ENCODE measurements at regions not wholly inside any gene's neighbourhood (a gene's known extent, or its start where the extent isn't known, plus 50 kb on each side); places are given as distances from the start of the nearest gene placed in this dataset.

DNA sequence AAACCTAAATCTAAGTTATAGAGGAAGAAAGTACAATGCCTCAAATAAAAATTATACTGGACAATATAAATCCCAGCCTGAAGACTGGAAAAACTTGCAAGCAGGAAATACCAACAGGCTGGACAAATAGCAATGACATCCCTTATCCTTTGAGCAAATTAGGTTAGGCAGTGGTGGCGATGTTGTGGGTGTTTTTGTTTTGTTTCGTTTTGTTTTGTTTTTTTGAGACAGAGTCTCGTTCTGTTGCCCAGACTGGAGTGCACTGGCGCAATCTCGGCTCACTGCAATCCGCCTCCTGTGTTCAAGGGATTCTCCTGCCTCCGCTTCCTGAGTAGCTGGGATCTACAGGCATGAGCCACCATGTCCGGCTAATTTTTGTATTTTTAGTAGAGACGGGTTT is 57.3 kb upstream of the TES start:
- 27% methylated on average over 9 of the region's 9 CpGs for WGBS (ENCODE audit: low lambda C conversion rate)
- POLR2A ChIA-PET: no interaction called here

GRCh38 chr7:116159711-116160110 is 50.6 kb upstream of the TES start:
- Histone ChIP-seq H3K9ac (no peak overlapping the region), H3K79me2 (ENCODE audit: insufficient read depth) (no peaks in the 10 kb centered on the region), H3K9me2 (no peaks in the 10 kb centered on the region), H3K36me3 (replicated peaks in 1 of 2; ENCODE audit: control insufficient read depth in 1 of 2, insufficient read depth in 2 of 2, low read length in 1 of 2) (no peaks in the 10 kb centered on the region), H4K20me1 (ENCODE audit: insufficient read depth) (no peaks in the 10 kb centered on the region), H3F3A (replicated peaks; ENCODE audit: insufficient read depth) (no peaks in the 10 kb centered on the region), H3K27me3 (ENCODE audit: insufficient read depth) (peaks cover 75% of the 10 kb centered on the region), H3K9me3 (no peaks in the 10 kb centered on the region), H3K4me3 (ENCODE audit: low read depth in 2 of 2, low read length in 1 of 2) (no peak overlapping the region), H3K4me2 (no peak overlapping the region), H2AFZ (ENCODE audit: low read depth) (no peak overlapping the region), H3K27ac (ENCODE audit: low read depth in 2 of 2, low read length in 1 of 2) (no peak overlapping the region), H3K4me1 (ENCODE audit: control insufficient read depth in 1 of 2, insufficient read depth in 2 of 2, low read depth in 1 of 2, low read length in 1 of 2) (no peaks in the 10 kb centered on the region)
- no peak for TF ChIP-seq FOXJ3 (CRISPR knock-in tag; IDR thresholded peaks at IDR 0.05)
- TF ChIP-seq EP300 (IDR thresholded peaks at IDR 0.05; ENCODE audit: borderline replicate concordance in 1 of 2, low read depth in 1 of 2, low read length in 1 of 2): no peak
- TF ChIP-seq TAF1 (IDR thresholded peaks at IDR 0.05; ENCODE audit: borderline replicate concordance, low read depth, low read length): no peak
- no peak for TF ChIP-seq MXI1 (IDR thresholded peaks at IDR 0.05; ENCODE audit: low read depth, low read length)
- TF ChIP-seq, protein P1, sequence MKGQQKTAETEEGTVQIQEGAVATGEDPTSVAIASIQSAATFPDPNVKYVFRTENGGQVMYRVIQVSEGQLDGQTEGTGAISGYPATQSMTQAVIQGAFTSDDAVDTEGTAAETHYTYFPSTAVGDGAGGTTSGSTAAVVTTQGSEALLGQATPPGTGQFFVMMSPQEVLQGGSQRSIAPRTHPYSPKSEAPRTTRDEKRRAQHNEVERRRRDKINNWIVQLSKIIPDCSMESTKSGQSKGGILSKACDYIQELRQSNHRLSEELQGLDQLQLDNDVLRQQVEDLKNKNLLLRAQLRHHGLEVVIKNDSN (IDR thresholded peaks at IDR 0.05; ENCODE audit: borderline replicate concordance, low read depth): no peak
- TF ChIP-seq, protein P2, sequence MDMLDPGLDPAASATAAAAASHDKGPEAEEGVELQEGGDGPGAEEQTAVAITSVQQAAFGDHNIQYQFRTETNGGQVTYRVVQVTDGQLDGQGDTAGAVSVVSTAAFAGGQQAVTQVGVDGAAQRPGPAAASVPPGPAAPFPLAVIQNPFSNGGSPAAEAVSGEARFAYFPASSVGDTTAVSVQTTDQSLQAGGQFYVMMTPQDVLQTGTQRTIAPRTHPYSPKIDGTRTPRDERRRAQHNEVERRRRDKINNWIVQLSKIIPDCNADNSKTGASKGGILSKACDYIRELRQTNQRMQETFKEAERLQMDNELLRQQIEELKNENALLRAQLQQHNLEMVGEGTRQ (IDR thresholded peaks at IDR 0.05; ENCODE audit: borderline replicate concordance, low read depth, low read length): no peak
- TF ChIP-seq RXRA (IDR thresholded peaks at IDR 0.05; ENCODE audit: borderline replicate concordance, low read depth): no peak
- no peak for TF ChIP-seq MEF2A (IDR thresholded peaks at IDR 0.05; ENCODE audit: borderline replicate concordance, low read depth)
- no peak for TF ChIP-seq RFX5 (IDR thresholded peaks at IDR 0.05; ENCODE audit: low read length)
- no peak for TF ChIP-seq MAX (IDR thresholded peaks at IDR 0.05; ENCODE audit: low read depth)
- TF ChIP-seq, protein P3, sequence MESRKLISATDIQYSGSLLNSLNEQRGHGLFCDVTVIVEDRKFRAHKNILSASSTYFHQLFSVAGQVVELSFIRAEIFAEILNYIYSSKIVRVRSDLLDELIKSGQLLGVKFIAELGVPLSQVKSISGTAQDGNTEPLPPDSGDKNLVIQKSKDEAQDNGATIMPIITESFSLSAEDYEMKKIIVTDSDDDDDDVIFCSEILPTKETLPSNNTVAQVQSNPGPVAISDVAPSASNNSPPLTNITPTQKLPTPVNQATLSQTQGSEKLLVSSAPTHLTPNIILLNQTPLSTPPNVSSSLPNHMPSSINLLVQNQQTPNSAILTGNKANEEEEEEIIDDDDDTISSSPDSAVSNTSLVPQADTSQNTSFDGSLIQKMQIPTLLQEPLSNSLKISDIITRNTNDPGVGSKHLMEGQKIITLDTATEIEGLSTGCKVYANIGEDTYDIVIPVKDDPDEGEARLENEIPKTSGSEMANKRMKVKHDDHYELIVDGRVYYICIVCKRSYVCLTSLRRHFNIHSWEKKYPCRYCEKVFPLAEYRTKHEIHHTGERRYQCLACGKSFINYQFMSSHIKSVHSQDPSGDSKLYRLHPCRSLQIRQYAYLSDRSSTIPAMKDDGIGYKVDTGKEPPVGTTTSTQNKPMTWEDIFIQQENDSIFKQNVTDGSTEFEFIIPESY (IDR thresholded peaks at IDR 0.05; ENCODE audit: borderline replicate concordance, low read depth): no peak
- no peak for TF ChIP-seq NFIC (IDR thresholded peaks at IDR 0.05; ENCODE audit: borderline replicate concordance)
- TF ChIP-seq GATA2 (CRISPR knock-in tag; IDR thresholded peaks at IDR 0.05): no peak
- no peak for TF ChIP-seq RAD21 (IDR thresholded peaks at IDR 0.05; ENCODE audit: low read length)
- TF ChIP-seq, protein P4, sequence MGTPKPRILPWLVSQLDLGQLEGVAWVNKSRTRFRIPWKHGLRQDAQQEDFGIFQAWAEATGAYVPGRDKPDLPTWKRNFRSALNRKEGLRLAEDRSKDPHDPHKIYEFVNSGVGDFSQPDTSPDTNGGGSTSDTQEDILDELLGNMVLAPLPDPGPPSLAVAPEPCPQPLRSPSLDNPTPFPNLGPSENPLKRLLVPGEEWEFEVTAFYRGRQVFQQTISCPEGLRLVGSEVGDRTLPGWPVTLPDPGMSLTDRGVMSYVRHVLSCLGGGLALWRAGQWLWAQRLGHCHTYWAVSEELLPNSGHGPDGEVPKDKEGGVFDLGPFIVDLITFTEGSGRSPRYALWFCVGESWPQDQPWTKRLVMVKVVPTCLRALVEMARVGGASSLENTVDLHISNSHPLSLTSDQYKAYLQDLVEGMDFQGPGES (IDR thresholded peaks at IDR 0.05; ENCODE audit: low read depth, low read length): no peak
- no peak for TF ChIP-seq RCOR1 (IDR thresholded peaks at IDR 0.05; ENCODE audit: low read length)
- no peak for TF ChIP-seq EZH2phosphoT487 (IDR thresholded peaks at IDR 0.05; ENCODE audit: borderline replicate concordance, low read depth)
- no peak for TF ChIP-seq TCF12 (IDR thresholded peaks at IDR 0.05)
- TF ChIP-seq SMC3 (IDR thresholded peaks at IDR 0.05; ENCODE audit: low read depth, low read length): no peak
- no peak for TF ChIP-seq FOSL2 (IDR thresholded peaks at IDR 0.05; ENCODE audit: borderline replicate concordance, low read depth)
- ChIA-PET CTCF (interaction anchor here (0.8 to 2.4 kb wide), 8 partner anchors 8 to 432 kb away, joined by 3 to 8 read pairs (median 4); no protein-coding TSS in a partner anchor), POLR2A (no interaction called here)
- WGBS (ENCODE audit: low lambda C conversion rate): 31% methylated on average over 4 of the region's 4 CpGs
- DNase-seq: no peak

More for the DNA sequence above, 57.3 kb upstream of the TES start:
- no peaks in the 10 kb centered on the region for H3K9me3 ChIP-seq
- no peaks in the 10 kb centered on the region for H3K9me2 ChIP-seq
- no peak overlapping the region for H3K9ac ChIP-seq
- no peak overlapping the region for H3K4me3 ChIP-seq (ENCODE audit: low read depth in 2 of 2, low read length in 1 of 2)
- no peaks in the 10 kb centered on the region for H4K20me1 ChIP-seq (ENCODE audit: insufficient read depth)
- TF ChIP-seq GABPA (IDR thresholded peaks at IDR 0.05; ENCODE audit: low read depth) (no peak), MAX (IDR thresholded peaks at IDR 0.05; ENCODE audit: low read depth) (no peak)
- H3K27ac ChIP-seq (ENCODE audit: low read depth in 2 of 2, low read length in 1 of 2): no peak overlapping the region
- H3K27me3 ChIP-seq (ENCODE audit: insufficient read depth): peaks cover 48% of the 10 kb centered on the region
- no peaks in the 10 kb centered on the region for H3F3A ChIP-seq (replicated peaks; ENCODE audit: insufficient read depth)
- DNase-seq: no peak
- H3K36me3 ChIP-seq (replicated peaks in 1 of 2; ENCODE audit: control insufficient read depth in 1 of 2, insufficient read depth in 2 of 2, low read length in 1 of 2): no peaks in the 10 kb centered on the region
- CTCF ChIA-PET: interaction anchor here (1.3 to 2.1 kb wide), 9 partner anchors 11 to 446 kb away, joined by 3 to 12 read pairs (median 4); no protein-coding TSS in a partner anchor
- H3K79me2 ChIP-seq (ENCODE audit: insufficient read depth): no peaks in the 10 kb centered on the region
- H3K4me2 ChIP-seq: no peak overlapping the region
- no peaks in the 10 kb centered on the region for H3K4me1 ChIP-seq (ENCODE audit: control insufficient read depth in 1 of 2, insufficient read depth in 2 of 2, low read depth in 1 of 2, low read length in 1 of 2)
- no peak overlapping the region for H2AFZ ChIP-seq (ENCODE audit: low read depth)
